OCI-LY1 (cell line): ENCODE measurements at regions not wholly inside any gene's neighbourhood (a gene's known extent, or its start where the extent isn't known, plus 50 kb on each side); places are given as distances from the start of the nearest gene placed in this dataset.

ENCODE experiments used
- H2AFZ ChIP-seq: fragments of 200-600 bp; sonication (generic), shearing (Covaris generic); 2 replicates; pipeline ENCODE4 v1.6.0; 2014; ENCODE audit warnings: antibody characterized with exemption, mild to moderate bottlenecking, low read length
- H3F3A ChIP-seq: fragments of 200-600 bp; sonication (generic), shearing (Covaris generic); 2 replicates; pipeline ENCODE4 v1.6.0; 2014; ENCODE audit warnings: mild to moderate bottlenecking, antibody characterized with exemption, low read length, moderate library complexity; ENCODE audit not compliant: insufficient read depth
- H3K27ac ChIP-seq: fragments of 200-600 bp; sonication (generic); 2 replicates; pipeline ENCODE4 v1.5.1; 2014; ENCODE audit warnings: low read length, mixed run types, mild to moderate bottlenecking, low read depth; ENCODE audit not compliant: poor library complexity, severe bottlenecking
- H3K27me3 ChIP-seq: fragments of 200-600 bp; sonication (generic); 2 replicates; pipeline ENCODE4 v1.6.0; 2014; ENCODE audit warnings: antibody characterized with exemption, mild to moderate bottlenecking, low read length, moderate library complexity; ENCODE audit not compliant: insufficient read depth
- H3K36me3 ChIP-seq: fragments of 200-600 bp; sonication (generic); 2 replicates; pipeline ENCODE4 v1.6.1; 2014; ENCODE audit warnings: mild to moderate bottlenecking, antibody characterized with exemption, low read length, moderate library complexity, mixed read lengths; ENCODE audit not compliant: insufficient read depth
- H3K4me1 ChIP-seq: fragments of 200-600 bp; sonication (generic); 2 replicates; pipeline ENCODE4 v1.5.1; 2014; ENCODE audit warnings: mild to moderate bottlenecking, low read length, moderate library complexity; ENCODE audit not compliant: insufficient read depth, severe bottlenecking
- H3K4me2 ChIP-seq: fragments of 200-600 bp; sonication (generic), shearing (Covaris generic); 2 replicates; pipeline ENCODE4 v1.6.1; 2014; ENCODE audit warnings: low read length
- H3K4me3 ChIP-seq: fragments of 200-600 bp; sonication (generic); 2 replicates; pipeline ENCODE4 v1.5.1; 2014; ENCODE audit warnings: low read length, low read depth, mild to moderate bottlenecking, mixed read lengths; ENCODE audit not compliant: poor library complexity, severe bottlenecking
- H3K79me2 ChIP-seq: fragments of 200-600 bp; shearing (Covaris generic); 2 replicates; pipeline ENCODE4 v1.6.1; 2016; ENCODE audit warnings: mixed run types, low read length, mixed read lengths; ENCODE audit not compliant: insufficient read depth
- H3K9ac ChIP-seq: fragments of 200-600 bp; sonication (generic), shearing (Covaris generic); 2 replicates; pipeline ENCODE4 v1.6.1; 2014; ENCODE audit warnings: mild to moderate bottlenecking, low read length, mixed read lengths
- H3K9me2 ChIP-seq: fragments of 200-600 bp; sonication (generic), shearing (Covaris generic); 2 replicates; pipeline ENCODE4 v1.6.1; 2014; ENCODE audit warnings: low read depth, mild to moderate bottlenecking, low read length, mixed read lengths
- H3K9me3 ChIP-seq: fragments of 200-600 bp; shearing (Covaris generic); 2 replicates; pipeline ENCODE4 v1.6.1; 2014; ENCODE audit warnings: low read length, mixed read lengths
- H4K20me1 ChIP-seq: fragments of 200-600 bp; sonication (generic), shearing (Covaris generic); 2 replicates; pipeline ENCODE4 v1.6.0; 2016; ENCODE audit warnings: mild to moderate bottlenecking, low read length; ENCODE audit not compliant: insufficient read depth
- CTCF ChIP-seq: fragments of 200-600 bp; sonication (generic), shearing (Covaris generic); IDR thresholded peaks from 2 replicates; pipeline ENCODE4 v1.5.1; 2017; ENCODE audit warnings: mild to moderate bottlenecking, antibody characterized with exemption, low read length, moderate library complexity, mixed read lengths
- EZH2 ChIP-seq: fragments of 200-600 bp; sonication (generic), shearing (Covaris generic); IDR thresholded peaks from 2 replicates; pipeline ENCODE4 v1.8.0; 2017; ENCODE audit warnings: borderline replicate concordance, mixed run types, mild to moderate bottlenecking, antibody characterized with exemption, low read length, moderate library complexity, mixed read lengths

GRCh38 chr1:239761509-239761908, 330.2 kb upstream of the FMN2 start:
- H3K4me1 ChIP-seq: no peaks in the 10 kb centered on the region
- no peak overlapping the region for H3K9ac ChIP-seq

GRCh38 chr1:239763850-239764249, 327.8 kb upstream of the FMN2 start:
- H3K4me1 ChIP-seq: no peaks in the 10 kb centered on the region
- no peaks in the 10 kb centered on the region for H3F3A ChIP-seq
- H3K36me3 ChIP-seq: no peaks in the 10 kb centered on the region
- TF ChIP-seq CTCF (0 out of 2 replicates have a peak, but pooled peaks have one; percentile 14), EZH2 (no peak)
- H3K9me2 ChIP-seq: no peaks in the 10 kb centered on the region
- H3K9ac ChIP-seq: no peak overlapping the region
- H3K9me3 ChIP-seq: no peaks in the 10 kb centered on the region
- no peak overlapping the region for H2AFZ ChIP-seq
- no peaks in the 10 kb centered on the region for H4K20me1 ChIP-seq
- H3K4me3 ChIP-seq: no peak overlapping the region
- H3K27ac ChIP-seq: no peak overlapping the region
- H3K4me2 ChIP-seq: no peak overlapping the region
- H3K27me3 ChIP-seq: no peaks in the 10 kb centered on the region
- no peaks in the 10 kb centered on the region for H3K79me2 ChIP-seq

More at GRCh38 chr1:239761509-239761908, 330.2 kb upstream of the FMN2 start:
- Histone ChIP-seq H3K27me3 (no peaks in the 10 kb centered on the region), H2AFZ (no peak overlapping the region), H3F3A (no peaks in the 10 kb centered on the region), H3K9me2 (no peaks in the 10 kb centered on the region), H3K9me3 (no peaks in the 10 kb centered on the region), H3K4me3 (no peak overlapping the region), H3K27ac (no peak overlapping the region), H3K79me2 (no peaks in the 10 kb centered on the region), H3K36me3 (no peaks in the 10 kb centered on the region), H3K4me2 (no peak overlapping the region), H4K20me1 (no peaks in the 10 kb centered on the region)
- TF ChIP-seq EZH2 (no peak), CTCF (no peak)

- Histone ChIP-seq H3K9me2 (no peaks in the 10 kb centered on the region), H3K9ac (no peak overlapping the region), H3K4me3 (no peak overlapping the region), H3K27me3 (no peaks in the 10 kb centered on the region), H3K36me3 (no peaks in the 10 kb centered on the region), H3K79me2 (no peaks in the 10 kb centered on the region), H3K27ac (no peak overlapping the region), H3F3A (no peaks in the 10 kb centered on the region), H3K9me3 (no peaks in the 10 kb centered on the region), H3K4me2 (no peak overlapping the region), H2AFZ (no peak overlapping the region), H3K4me1 (no peaks in the 10 kb centered on the region), H4K20me1 (no peaks in the 10 kb centered on the region)
- TF ChIP-seq CTCF (no peak), EZH2 (no peak)
Observed at GRCh38 chr1:239764546-239764945, 327.1 kb upstream of the FMN2 start.
